Activated naive CD8-positive, alpha-beta T cell treated with anti-CD3 and anti-CD28 coated beads for 36 hours (primary cell): ENCODE measurements at regions not wholly inside any gene's neighbourhood (a gene's known extent, or its start where the extent isn't known, plus 50 kb on each side); places are given as distances from the start of the nearest gene placed in this dataset.
"Not testable (repeated sequence)": the region's sequence is repeated elsewhere in the genome, so short reads cannot be mapped to it uniquely, and the experiment has no call there.

Experiments used
- DNase-seq: peaks from one replicate; pipeline ENCODE4 v3.0.0; 2021
- H3K27ac Mint-ChIP-seq: one replicate; pipeline ENCODE4 v1.8.0; 2022; ENCODE audit warnings: mild to moderate bottlenecking, moderate library complexity, mixed read lengths
- H3K27me3 Mint-ChIP-seq: one replicate; pipeline ENCODE4 v1.8.0; 2022; ENCODE audit warnings: mild to moderate bottlenecking, mixed read lengths
- H3K36me3 Mint-ChIP-seq: one replicate; pipeline ENCODE4 v1.8.0; 2021; ENCODE audit warnings: mild to moderate bottlenecking, mixed read lengths
- H3K4me1 Mint-ChIP-seq: one replicate; pipeline ENCODE4 v1.8.0; 2021; ENCODE audit warnings: mixed read lengths
- H3K4me3 Mint-ChIP-seq: one replicate; pipeline ENCODE4 v1.8.0; 2022; ENCODE audit warnings: mild to moderate bottlenecking, moderate library complexity, mixed read lengths
- H3K9me3 Mint-ChIP-seq: one replicate; pipeline ENCODE4 v1.8.0; 2022; ENCODE audit warnings: mixed read lengths

GRCh38 chr12:46659032-46659650 lies 166.7 kb downstream of the SLC38A4 start:
- no peaks in the 10 kb centered on the region for H3K9me3 Mint-ChIP-seq
- peaks cover 27% of the 10 kb centered on the region for H3K4me1 Mint-ChIP-seq
- no peak overlapping the region for H3K27ac Mint-ChIP-seq
- no peak for DNase-seq
- H3K4me3 Mint-ChIP-seq = no peak overlapping the region
- no peaks in the 10 kb centered on the region for H3K27me3 Mint-ChIP-seq
- H3K36me3 Mint-ChIP-seq = peaks cover 4% of the 10 kb centered on the region

DNA sequence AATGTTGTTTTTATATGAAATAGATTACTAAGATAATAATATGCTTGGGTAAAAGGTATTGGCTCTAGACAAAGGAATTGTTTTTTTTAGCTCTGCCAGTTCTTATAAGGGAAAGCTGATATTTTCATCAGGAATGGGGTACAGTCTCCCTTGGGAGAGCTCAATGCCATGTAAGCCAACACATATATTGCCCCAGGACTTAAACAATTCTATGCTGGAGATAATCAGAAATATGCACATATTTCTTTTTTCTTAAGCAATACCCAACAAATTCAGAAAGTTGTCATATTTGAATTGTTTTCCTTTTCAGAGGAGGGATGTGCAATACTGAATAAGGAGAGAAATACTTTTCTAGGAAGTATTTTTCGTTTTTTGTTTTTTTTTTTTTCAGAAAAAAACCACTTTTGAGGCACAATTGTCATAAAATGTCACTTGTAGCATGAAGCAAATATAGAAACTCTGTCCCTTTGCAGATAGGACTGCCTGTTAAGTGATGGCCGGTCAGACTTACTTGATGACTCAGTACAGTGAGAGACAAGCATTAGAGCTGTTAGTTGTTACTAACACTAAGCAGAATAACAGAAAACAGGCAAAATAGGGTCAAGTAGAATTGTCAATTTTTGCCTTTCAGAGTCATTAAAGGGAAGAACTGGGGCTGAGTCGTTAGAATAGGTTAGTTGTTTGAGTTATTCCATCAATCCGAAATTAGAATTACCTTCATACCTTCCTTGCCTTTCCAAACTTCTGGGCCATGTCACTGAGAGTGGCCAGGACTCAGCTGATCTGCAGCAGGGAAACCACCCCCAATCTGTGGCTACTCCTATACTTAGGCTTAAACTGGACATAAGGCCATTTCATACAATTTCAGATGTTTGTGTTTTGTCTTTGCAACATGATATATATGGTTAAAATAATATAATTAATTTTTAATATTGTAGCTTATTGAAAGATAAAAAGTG lies 168.1 kb downstream of the SLC38A4 start:
- Mint-ChIP-seq H3K27ac (no peak overlapping the region), H3K4me1 (peaks cover 27% of the 10 kb centered on the region), H3K9me3 (no peaks in the 10 kb centered on the region), H3K4me3 (no peak overlapping the region), H3K27me3 (no peaks in the 10 kb centered on the region), H3K36me3 (peaks cover 5% of the 10 kb centered on the region)
- no peak for DNase-seq

GRCh38 chr12:46655984-46656383 lies 169.8 kb downstream of the SLC38A4 start:
- not testable (repeated sequence) for H3K4me3 Mint-ChIP-seq, DNase-seq, H3K27ac Mint-ChIP-seq, H3K27me3 Mint-ChIP-seq, H3K9me3 Mint-ChIP-seq, H3K36me3 Mint-ChIP-seq
- H3K4me1 Mint-ChIP-seq = peaks cover 20% of the 10 kb centered on the region

DNA sequence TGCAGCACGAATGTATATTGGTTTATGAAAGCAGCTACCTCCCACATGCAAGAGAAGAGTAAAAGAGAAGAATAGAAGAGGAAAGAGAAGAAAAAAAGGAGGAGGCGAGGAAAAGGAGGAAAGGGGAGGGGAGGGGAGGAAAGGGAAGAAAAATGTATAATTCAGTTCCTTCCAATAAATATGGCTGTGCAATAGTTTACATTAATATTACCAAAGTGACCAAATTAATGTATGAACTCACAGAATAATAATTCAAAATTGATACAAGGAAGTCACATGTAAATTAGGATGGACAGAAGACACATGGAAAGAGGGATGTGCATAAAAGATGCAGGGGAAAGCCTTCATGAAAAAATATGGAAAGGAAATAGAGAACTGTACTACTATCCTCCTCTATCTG lies 172.5 kb downstream of the SLC38A4 start:
- Mint-ChIP-seq H3K27me3 (no peaks in the 10 kb centered on the region), H3K4me1 (no peaks in the 10 kb centered on the region), H3K27ac (no peak overlapping the region), H3K9me3 (peaks cover 5% of the 10 kb centered on the region), H3K4me3 (no peak overlapping the region), H3K36me3 (peaks cover 10% of the 10 kb centered on the region)
- no peak for DNase-seq

- Mint-ChIP-seq H3K27ac (no peak overlapping the region), H3K4me1 (no peaks in the 10 kb centered on the region), H3K36me3 (peaks cover 10% of the 10 kb centered on the region), H3K9me3 (peaks cover 5% of the 10 kb centered on the region), H3K4me3 (no peak overlapping the region), H3K27me3 (no peaks in the 10 kb centered on the region)
- DNase-seq = no peak
Observed at GRCh38 chr12:46652692-46653091, 173.1 kb downstream of the SLC38A4 start.

GRCh38 chr12:46650688-46651087 lies 175.1 kb downstream of the SLC38A4 start:
- no peak overlapping the region for H3K27ac Mint-ChIP-seq
- no peak overlapping the region for H3K4me3 Mint-ChIP-seq
- H3K27me3 Mint-ChIP-seq = no peaks in the 10 kb centered on the region
- peaks cover 2% of the 10 kb centered on the region for H3K4me1 Mint-ChIP-seq
- DNase-seq = no peak
- H3K36me3 Mint-ChIP-seq = peaks cover 11% of the 10 kb centered on the region
- H3K9me3 Mint-ChIP-seq = peaks cover 7% of the 10 kb centered on the region

DNA sequence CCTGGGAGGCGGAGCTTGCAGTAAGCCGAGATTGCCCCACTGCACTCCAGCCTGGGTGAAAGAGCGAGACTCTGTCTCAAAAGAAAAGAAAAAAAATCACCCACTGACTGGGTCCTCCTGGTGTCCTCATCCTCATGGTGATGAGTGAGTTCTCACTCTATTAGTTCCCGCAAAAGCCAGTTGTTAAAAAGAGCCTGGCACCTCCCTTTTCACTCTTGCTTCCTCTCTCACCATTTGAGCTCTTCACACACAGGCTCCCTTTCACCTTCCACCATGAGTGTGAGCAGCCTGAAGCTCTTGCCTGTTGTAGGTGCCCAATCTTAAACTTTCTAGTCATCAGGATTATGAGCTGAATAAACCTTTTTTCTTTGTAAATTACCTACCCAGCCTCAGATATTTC lies 176.4 kb downstream of the SLC38A4 start:
- H3K27me3 Mint-ChIP-seq = no peaks in the 10 kb centered on the region
- peaks cover 7% of the 10 kb centered on the region for H3K9me3 Mint-ChIP-seq
- DNase-seq = no peak
- no peak overlapping the region for H3K27ac Mint-ChIP-seq
- no peak overlapping the region for H3K4me3 Mint-ChIP-seq
- peaks cover 2% of the 10 kb centered on the region for H3K4me1 Mint-ChIP-seq
- H3K36me3 Mint-ChIP-seq = peaks cover 10% of the 10 kb centered on the region

DNA sequence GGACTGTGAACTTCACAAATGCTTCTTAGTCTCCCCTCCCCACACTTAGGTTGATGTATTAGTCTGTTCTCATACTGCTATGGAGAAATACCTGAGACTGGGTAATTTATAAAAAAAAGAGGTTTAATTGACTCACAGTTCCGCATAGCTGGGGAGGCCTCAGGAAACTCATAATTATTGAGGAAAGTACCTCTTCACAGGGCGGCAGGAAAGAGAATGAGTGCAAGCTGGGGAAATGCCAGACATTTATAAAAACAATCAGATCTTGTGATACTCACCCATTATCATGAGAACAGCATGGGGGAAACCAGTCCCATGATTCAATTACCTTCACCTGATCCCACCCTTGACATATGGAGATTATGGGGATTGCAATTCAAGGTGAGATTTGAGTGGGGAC lies 178.8 kb downstream of the SLC38A4 start:
- no peak for DNase-seq
- Mint-ChIP-seq H3K4me3 (no peak overlapping the region), H3K4me1 (peaks cover 2% of the 10 kb centered on the region), H3K9me3 (peaks cover 15% of the 10 kb centered on the region), H3K27ac (no peak overlapping the region), H3K27me3 (no peaks in the 10 kb centered on the region), H3K36me3 (peaks cover 7% of the 10 kb centered on the region)

GRCh38 chr12:46641649-46642048 lies 184.1 kb downstream of the SLC38A4 start:
- H3K4me3 Mint-ChIP-seq, DNase-seq, H3K4me1 Mint-ChIP-seq, H3K27me3 Mint-ChIP-seq, H3K27ac Mint-ChIP-seq: not testable (repeated sequence)
- Mint-ChIP-seq H3K9me3 (peaks cover 42% of the 10 kb centered on the region), H3K36me3 (peaks cover 25% of the 10 kb centered on the region)

GRCh38 chr12:46635818-46636217 lies 190.0 kb downstream of the SLC38A4 start:
- H3K4me1 Mint-ChIP-seq = no peaks in the 10 kb centered on the region
- H3K36me3 Mint-ChIP-seq = peaks cover 27% of the 10 kb centered on the region
- no peak overlapping the region for H3K27ac Mint-ChIP-seq
- no peak overlapping the region for H3K4me3 Mint-ChIP-seq
- no peaks in the 10 kb centered on the region for H3K27me3 Mint-ChIP-seq
- H3K9me3 Mint-ChIP-seq = peaks cover 35% of the 10 kb centered on the region
- no peak for DNase-seq

DNA sequence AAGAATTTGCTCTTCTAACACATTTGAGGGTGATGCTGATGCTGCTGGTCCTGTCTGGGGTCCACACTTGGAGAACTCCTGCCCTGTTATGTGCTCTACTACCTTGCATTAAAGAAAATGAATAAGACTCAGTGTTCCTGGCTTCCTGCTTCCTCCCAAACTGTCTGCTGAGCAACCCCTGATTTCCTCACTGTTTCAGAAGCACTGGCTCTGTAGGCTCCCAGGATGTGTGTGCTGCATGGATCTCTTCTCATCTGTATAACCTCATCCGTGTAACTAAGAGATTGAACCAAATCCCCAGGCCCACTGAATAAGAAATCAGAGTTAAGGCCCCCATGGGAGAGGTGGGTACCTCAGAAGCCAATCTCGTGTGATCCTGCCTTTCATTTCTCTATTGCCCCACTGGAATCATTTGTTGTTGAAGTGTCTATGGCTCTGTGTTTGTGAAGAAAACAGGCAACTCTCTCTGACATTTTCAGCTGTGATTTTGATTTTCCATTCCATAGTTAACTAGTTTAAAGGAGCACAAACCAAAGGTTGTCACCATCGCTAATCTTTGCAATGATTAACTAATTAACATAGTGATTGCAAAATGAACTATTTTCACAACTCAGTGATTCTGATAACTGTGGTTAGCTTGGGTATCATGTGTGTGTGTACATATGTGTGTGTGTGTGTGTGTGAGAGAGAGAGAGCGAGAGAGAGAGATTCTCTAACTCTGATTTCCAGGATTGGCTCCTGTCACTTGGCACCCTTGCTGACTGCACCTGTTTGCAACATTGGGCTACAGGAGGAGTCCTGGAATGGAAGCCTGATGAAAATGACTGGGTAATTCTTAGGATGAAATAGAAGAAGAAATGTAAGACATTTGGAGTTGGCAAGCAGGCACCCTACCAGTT lies 196.2 kb downstream of the SLC38A4 start:
- no peaks in the 10 kb centered on the region for H3K27me3 Mint-ChIP-seq
- no peak for DNase-seq
- peaks cover 2% of the 10 kb centered on the region for H3K9me3 Mint-ChIP-seq
- H3K4me3 Mint-ChIP-seq = no peak overlapping the region
- no peak overlapping the region for H3K27ac Mint-ChIP-seq
- H3K36me3 Mint-ChIP-seq = peaks cover 2% of the 10 kb centered on the region
- H3K4me1 Mint-ChIP-seq = no peaks in the 10 kb centered on the region

- no peak overlapping the region for H3K4me3 Mint-ChIP-seq
- H3K4me1 Mint-ChIP-seq = no peaks in the 10 kb centered on the region
- H3K27me3 Mint-ChIP-seq = no peaks in the 10 kb centered on the region
- H3K27ac Mint-ChIP-seq = no peak overlapping the region
- no peak for DNase-seq
- peaks cover 2% of the 10 kb centered on the region for H3K36me3 Mint-ChIP-seq
- H3K9me3 Mint-ChIP-seq = peaks cover 2% of the 10 kb centered on the region
Observed at GRCh38 chr12:46628176-46628575, 197.6 kb downstream of the SLC38A4 start.

GRCh38 chr12:46627686-46628085 lies 198.1 kb downstream of the SLC38A4 start:
- no peak overlapping the region for H3K4me3 Mint-ChIP-seq
- no peak for DNase-seq
- H3K27me3 Mint-ChIP-seq = no peaks in the 10 kb centered on the region
- H3K27ac Mint-ChIP-seq = no peak overlapping the region
- no peaks in the 10 kb centered on the region for H3K9me3 Mint-ChIP-seq
- peaks cover 2% of the 10 kb centered on the region for H3K36me3 Mint-ChIP-seq
- H3K4me1 Mint-ChIP-seq = no peaks in the 10 kb centered on the region

GRCh38 chr12:46619474-46619873 lies 206.3 kb downstream of the SLC38A4 start:
- H3K36me3 Mint-ChIP-seq = peaks cover 13% of the 10 kb centered on the region
- H3K27ac Mint-ChIP-seq, H3K4me1 Mint-ChIP-seq, H3K27me3 Mint-ChIP-seq, H3K4me3 Mint-ChIP-seq, DNase-seq: not testable (repeated sequence)
- H3K9me3 Mint-ChIP-seq = peaks cover 19% of the 10 kb centered on the region

DNA sequence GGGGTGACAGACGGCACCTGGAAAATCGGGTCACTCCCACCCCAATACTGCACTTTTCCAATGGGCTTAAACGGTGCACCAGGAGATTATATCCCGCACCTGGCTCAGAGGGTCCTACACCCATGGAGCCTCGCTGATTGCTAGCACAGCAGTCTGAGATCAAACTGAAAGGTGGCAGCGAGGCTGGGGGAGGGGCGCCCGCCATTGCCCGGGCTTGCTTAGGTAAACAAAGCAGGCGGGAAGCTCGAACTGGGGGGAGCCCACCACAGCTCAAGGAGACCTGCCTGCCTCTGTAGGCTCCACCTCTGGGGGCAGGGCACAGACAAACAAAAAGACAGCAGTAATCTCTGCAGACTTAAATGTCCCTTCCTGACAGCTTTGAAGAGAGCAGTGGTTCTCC lies 208.1 kb downstream of the SLC38A4 start:
- H3K4me1 Mint-ChIP-seq, H3K27me3 Mint-ChIP-seq, H3K4me3 Mint-ChIP-seq, DNase-seq, H3K27ac Mint-ChIP-seq: not testable (repeated sequence)
- peaks cover 15% of the 10 kb centered on the region for H3K36me3 Mint-ChIP-seq
- peaks cover 19% of the 10 kb centered on the region for H3K9me3 Mint-ChIP-seq
